PC-3 (cell line): ENCODE measurements at regions not wholly inside any gene's neighbourhood (a gene's known extent, or its start where the extent isn't known, plus 50 kb on each side); places are given as distances from the start of the nearest gene placed in this dataset.

Source experiments
- EZH2 ChIP-seq: fragments of 300-600 bp; sonication (generic); IDR thresholded peaks from one replicate; pipeline ENCODE4 v1.6.1; 2017; ENCODE audit warnings: antibody characterized with exemption, mild to moderate bottlenecking, low read length; ENCODE audit not compliant: unreplicated experiment
- EZH2phosphoT487 ChIP-seq: fragments of 300-600 bp; sonication (generic); IDR thresholded peaks from 2 replicates; pipeline ENCODE4 v1.6.1; 2018; ENCODE audit warnings: mild to moderate bottlenecking, antibody characterized with exemption, low read length, borderline replicate concordance
- TF ChIP-seq, protein P1 (sequence below): fragments of 300-600 bp; sonication (generic); conservative IDR thresholded peaks from 2 replicates; pipeline ENCODE4 v1.5.1; 2017; ENCODE audit warnings: antibody characterized with exemption, low read depth, mild to moderate bottlenecking, low read length

DNA sequence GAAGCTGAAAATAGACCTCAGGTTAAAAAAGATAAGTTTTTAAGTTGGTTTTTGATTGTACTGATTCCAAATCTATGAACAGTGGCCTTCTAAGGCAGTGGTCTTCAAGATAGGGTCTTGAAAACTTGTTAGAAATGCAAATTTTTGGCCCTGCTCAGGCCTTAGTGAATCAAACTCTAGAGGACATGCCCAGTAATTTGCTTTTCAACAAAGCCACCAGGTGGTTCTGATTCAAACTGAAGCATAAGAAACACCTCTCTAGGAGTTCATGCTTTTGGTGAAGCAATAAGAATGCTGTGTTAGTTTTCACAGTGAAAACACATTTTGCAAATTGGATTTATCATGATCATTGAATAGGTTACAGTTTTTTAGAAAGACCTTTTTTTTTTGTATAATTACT lies 1849.4 kb upstream of the AGA start:
- TF ChIP-seq, protein P1, sequence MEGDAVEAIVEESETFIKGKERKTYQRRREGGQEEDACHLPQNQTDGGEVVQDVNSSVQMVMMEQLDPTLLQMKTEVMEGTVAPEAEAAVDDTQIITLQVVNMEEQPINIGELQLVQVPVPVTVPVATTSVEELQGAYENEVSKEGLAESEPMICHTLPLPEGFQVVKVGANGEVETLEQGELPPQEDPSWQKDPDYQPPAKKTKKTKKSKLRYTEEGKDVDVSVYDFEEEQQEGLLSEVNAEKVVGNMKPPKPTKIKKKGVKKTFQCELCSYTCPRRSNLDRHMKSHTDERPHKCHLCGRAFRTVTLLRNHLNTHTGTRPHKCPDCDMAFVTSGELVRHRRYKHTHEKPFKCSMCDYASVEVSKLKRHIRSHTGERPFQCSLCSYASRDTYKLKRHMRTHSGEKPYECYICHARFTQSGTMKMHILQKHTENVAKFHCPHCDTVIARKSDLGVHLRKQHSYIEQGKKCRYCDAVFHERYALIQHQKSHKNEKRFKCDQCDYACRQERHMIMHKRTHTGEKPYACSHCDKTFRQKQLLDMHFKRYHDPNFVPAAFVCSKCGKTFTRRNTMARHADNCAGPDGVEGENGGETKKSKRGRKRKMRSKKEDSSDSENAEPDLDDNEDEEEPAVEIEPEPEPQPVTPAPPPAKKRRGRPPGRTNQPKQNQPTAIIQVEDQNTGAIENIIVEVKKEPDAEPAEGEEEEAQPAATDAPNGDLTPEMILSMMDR = no peak
- TF ChIP-seq EZH2 = no peak
- no peak for TF ChIP-seq EZH2phosphoT487
